Frontal cortex (tissue), 3 donors: ENCODE measurements at regions not wholly inside any gene's neighbourhood (a gene's known extent, or its start where the extent isn't known, plus 50 kb on each side); places are given as distances from the start of the nearest gene placed in this dataset.
"Not testable (repeated sequence)": the region's sequence is repeated elsewhere in the genome, so short reads cannot be mapped to it uniquely, and the experiment has no call there.

Experiments
- DNase-seq, 2 donors: peaks; one replicate each; pipeline ENCODE4 v3.0.0; 2012; ENCODE audit warnings: low spot score in 2 of 2
- FAIRE-seq: peaks from 2 replicates; lab custom pipeline; 2012; peaks lifted over from hg19 to GRCh38; lab: Jason Lieb, UNC
- donor health status: control.
- donor health status: control.
- donor health status: control.

- FAIRE-seq (no peak), DNase-seq (no peak)
These were observed 160.0 kb upstream of the DTNBP1 start for GRCh38 chr6:15822835-15823234.

- FAIRE-seq, result no peak
- no peak for DNase-seq
These were observed 157.0 kb upstream of the DTNBP1 start for GRCh38 chr6:15819841-15820240.

GRCh38 chr6:15819226-15819625 lies 156.4 kb upstream of the DTNBP1 start:
- FAIRE-seq, result no peak
- DNase-seq, result no peak

- FAIRE-seq (no peak), DNase-seq (no peak)
These were observed 155.7 kb upstream of the DTNBP1 start for GRCh38 chr6:15818491-15818890.

- FAIRE-seq (no peak), DNase-seq (no peak)
These were observed 155.2 kb upstream of the DTNBP1 start for GRCh38 chr6:15818044-15818443.

GRCh38 chr6:15817100-15817499 lies 154.3 kb upstream of the DTNBP1 start:
- DNase-seq, result no peak
- FAIRE-seq, result no peak

GRCh38 chr6:15816661-15817060 lies 153.8 kb upstream of the DTNBP1 start:
- DNase-seq, result no peak
- no peak for FAIRE-seq

- not testable (repeated sequence) for FAIRE-seq, DNase-seq
These were observed 150.9 kb upstream of the DTNBP1 start for GRCh38 chr6:15813698-15814097.

GRCh38 chr6:15811107-15811506 lies 148.3 kb upstream of the DTNBP1 start:
- FAIRE-seq, result no peak

GRCh38 chr6:15810618-15811017 lies 147.8 kb upstream of the DTNBP1 start:
- FAIRE-seq (no peak), DNase-seq (no peak)

More at GRCh38 chr6:15811107-15811506, 148.3 kb upstream of the DTNBP1 start:
- no peak for DNase-seq

GRCh38 chr6:15809367-15809766 lies 146.5 kb upstream of the DTNBP1 start:
- FAIRE-seq (no peak), DNase-seq (no peak)

- DNase-seq (no peak), FAIRE-seq (no peak)
These were observed 141.6 kb upstream of the DTNBP1 start for GRCh38 chr6:15804164-15805154.

- no peak for FAIRE-seq
- DNase-seq, result no peak
These were observed 139.6 kb upstream of the DTNBP1 start for GRCh38 chr6:15802466-15802865.

- no peak for FAIRE-seq
These were observed 139.1 kb upstream of the DTNBP1 start for GRCh38 chr6:15801912-15802311.

GRCh38 chr6:15800841-15801617 lies 138.2 kb upstream of the DTNBP1 start:
- DNase-seq (no peak), FAIRE-seq (no peak)

More at GRCh38 chr6:15801912-15802311, 139.1 kb upstream of the DTNBP1 start:
- DNase-seq, result no peak

- FAIRE-seq (no peak), DNase-seq (no peak)
These were observed 135.9 kb upstream of the DTNBP1 start for GRCh38 chr6:15798533-15799255.

- no peak for DNase-seq
- no peak for FAIRE-seq
These were observed 134.0 kb upstream of the DTNBP1 start for GRCh38 chr6:15796844-15797243.

GRCh38 chr6:15796130-15796771 lies 133.4 kb upstream of the DTNBP1 start:
- FAIRE-seq (no peak), DNase-seq (no peak)

GRCh38 chr6:15793826-15794225 lies 131.0 kb upstream of the DTNBP1 start:
- no peak for FAIRE-seq
- DNase-seq, result no peak

- DNase-seq (no peak), FAIRE-seq (no peak)
These were observed 130.5 kb upstream of the DTNBP1 start for GRCh38 chr6:15793288-15793687.
